Ovary (tissue), 7 donors: ENCODE measurements at regions not wholly inside any gene's neighbourhood (a gene's known extent, or its start where the extent isn't known, plus 50 kb on each side); places are given as distances from the start of the nearest gene placed in this dataset.
"Not testable (repeated sequence)": the region's sequence is repeated elsewhere in the genome, so short reads cannot be mapped to it uniquely, and the experiment has no call there.

Experiments used
- DNase-seq, 5 donors: peaks; one replicate each; pipeline ENCODE4 v3.0.0-alpha.2; 2019 to 2020
- H3K27ac ChIP-seq, 2 donors: fragments of 200-600 bp; one replicate each; pipeline versions ENCODE4 v1.5.1 to v1.8.0; 2019 to 2022
- H3K27me3 ChIP-seq: fragments of 200-600 bp; one replicate; pipeline ENCODE4 v1.8.0; 2022
- H3K36me3 ChIP-seq: fragments of 200-600 bp; sonication (generic); one replicate; pipeline ENCODE4 v1.5.1; 2019
- H3K4me1 ChIP-seq: one replicate; pipeline ENCODE4 v1.8.1; 2013; ENCODE audit warnings: mild to moderate bottlenecking, moderate library complexity; ENCODE audit not compliant: insufficient read depth
- H3K4me3 ChIP-seq: fragments of 200-600 bp; sonication (generic); one replicate; pipeline ENCODE4 v1.5.1; 2017
- H3K9me3 ChIP-seq, 2 donors: fragments of 200-600 bp in 1 of 2; sonication (generic) in 1 of 2; one replicate each; pipeline versions ENCODE4 v1.5.1 to v1.8.1; 2013 to 2019; ENCODE audit warnings: mild to moderate bottlenecking in 1 of 2, moderate library complexity in 1 of 2
- CTCF ChIP-seq, 3 donors: fragments of 450-650 bp in 2 of 3; fragments of 200-600 bp in 1 of 3; IDR thresholded peaks; one replicate each; pipeline versions ENCODE4 v1.5.1 to v1.8.0; 2016 to 2022; ENCODE audit warnings: antibody characterized with exemption in 3 of 3, mild to moderate bottlenecking in 1 of 3
- EP300 ChIP-seq: sonication (generic); formaldehyde crosslinking; IDR thresholded peaks from one replicate; pipeline ENCODE4 v1.6.1; 2017; ENCODE audit warnings: antibody characterized with exemption
- POLR2A ChIP-seq: fragments of 450-650 bp; IDR thresholded peaks from one replicate; pipeline ENCODE4 v1.6.1; 2017; ENCODE audit warnings: antibody characterized with exemption, mild to moderate bottlenecking, moderate library complexity
- WGBS, 3 donors: extraction: QIAGEN DNeasy Blood & Tissue Kit in 1 of 3; methylation state at CpG; one replicate each; pipeline versions ENCODE4 v1.1.5 to v1.1.7; 2013 to 2017; 5-methylcytosine and 5-hydroxymethylcytosine counted together
- intact Hi-C, 4 donors: fragments of 100-400 bp; cut with DNase I; formaldehyde crosslinking; loops; one replicate each; pipeline versions ENCODE4 v1.11.0 to v1.15.1; 2022 to 2023
- donor health status: DM: no; HTN: no; CAD: no; lungs with moderate emphysema.
- donor health status: DM: no; HTN: no; CAD: no.
- donor health status: Bipolar disorder and iron deficiency.
- donor health status: DM: no; HTN: no; CAD: no.
- donor health status: DM: yes; HTN: yes; CAD: no.

GRCh38 chr3:69659180-69659910, 79.9 kb upstream of the MITF start:
- WGBS, 3 donors: 49 to 55% (median 53%) methylated on average over 9 of the region's 9 CpGs
- no peaks in the 10 kb centered on the region for H3K27me3 ChIP-seq
- no peak overlapping the region for H3K4me3 ChIP-seq
- no peak overlapping the region for H3K27ac ChIP-seq
- H3K4me1 ChIP-seq: no peaks in the 10 kb centered on the region
- intact Hi-C loops: no loop called here
- no peaks in the 10 kb centered on the region for H3K36me3 ChIP-seq
- TF ChIP-seq EP300 (no peak), CTCF (IDR thresholded peaks at IDR 0.05) (no peak), POLR2A (no peak)
- H3K9me3 ChIP-seq: no peaks in the 10 kb centered on the region
- DNase-seq: no peak

- intact Hi-C loops: no loop called here
- Histone ChIP-seq H3K27me3 (no peaks in the 10 kb centered on the region), H3K4me3 (no peak overlapping the region), H3K9me3 (no peaks in the 10 kb centered on the region), H3K27ac (no peak overlapping the region), H3K4me1 (no peaks in the 10 kb centered on the region), H3K36me3 (no peaks in the 10 kb centered on the region)
- TF ChIP-seq CTCF (IDR thresholded peaks at IDR 0.05): no peak
- no peak for TF ChIP-seq EP300
- TF ChIP-seq POLR2A: no peak
- no peak for DNase-seq
- 11 to 16% (median 11%) methylated on average over 4 of the region's 4 CpGs for WGBS, 3 donors
These were observed 80.6 kb upstream of the MITF start for GRCh38 chr3:69658514-69659140.

- 95 to 98% (median 97%) methylated on average over 3 of the region's 3 CpGs for WGBS, 3 donors
- DNase-seq, H3K36me3 ChIP-seq, intact Hi-C loops, H3K9me3 ChIP-seq, H3K27ac ChIP-seq, H3K4me3 ChIP-seq, H3K27me3 ChIP-seq, H3K4me1 ChIP-seq: not testable (repeated sequence)
These were observed 82.2 kb upstream of the MITF start for GRCh38 chr3:69657030-69657429.

GRCh38 chr3:69651765-69652164, 87.5 kb upstream of the MITF start:
- intact Hi-C loops: no loop called here
- Histone ChIP-seq H3K4me3 (no peak overlapping the region), H3K36me3 (no peaks in the 10 kb centered on the region), H3K27ac (no peak overlapping the region), H3K27me3 (no peaks in the 10 kb centered on the region), H3K9me3 (no peaks in the 10 kb centered on the region), H3K4me1 (no peaks in the 10 kb centered on the region)
- TF ChIP-seq POLR2A: no peak
- TF ChIP-seq EP300: no peak
- TF ChIP-seq CTCF (IDR thresholded peaks at IDR 0.05): no peak
- WGBS, 3 donors: 83 to 92% (median 89%) methylated on average over 3 of the region's 3 CpGs
- no peak for DNase-seq

- no peak overlapping the region for H3K27ac ChIP-seq
- 3 to 19% (median 7%) methylated on average over 1 of the region's 1 CpG for WGBS, 3 donors
- TF ChIP-seq POLR2A: no peak
- no peak for TF ChIP-seq CTCF (IDR thresholded peaks at IDR 0.05)
- TF ChIP-seq EP300: no peak
- no peak overlapping the region for H3K4me3 ChIP-seq
- no peaks in the 10 kb centered on the region for H3K9me3 ChIP-seq
- no peak for DNase-seq
- intact Hi-C loops: no loop called here
- H3K27me3 ChIP-seq: no peaks in the 10 kb centered on the region
- H3K36me3 ChIP-seq: no peaks in the 10 kb centered on the region
- H3K4me1 ChIP-seq: no peaks in the 10 kb centered on the region
These were observed 89.2 kb upstream of the MITF start for GRCh38 chr3:69650066-69650419.
